Endothelial cell of umbilical vein (primary cell): ENCODE measurements at regions not wholly inside any gene's neighbourhood (a gene's known extent, or its start where the extent isn't known, plus 50 kb on each side); places are given as distances from the start of the nearest gene placed in this dataset.
A peak's percentile ranks its signal among the peaks of the same experiment; 100 is the strongest.

ENCODE experiments used
- BruUV-seq: library from RNA; stranded (reverse); fragments of 400-500 nt; replicated peaks from 2 replicates; lab custom pipeline; 2021; lab: Mats Ljungman, UMichigan
- CTCF ChIA-PET: fragments of 300-600, 350-600 bp; sonication (Branson Sonifier 250); formaldehyde crosslinking; loops from one replicate; lab custom pipeline; 2021; ENCODE audit warnings: antibody characterized with exemption, inconsistent platforms; lab: Charles Lee
- POLR2A ChIA-PET: fragments of 300-600, 350-600 bp; sonication (Branson Sonifier 250); formaldehyde crosslinking; loops from one replicate; lab custom pipeline; 2021; ENCODE audit warnings: antibody characterized with exemption, inconsistent platforms; lab: Charles Lee
- DNase-seq: peaks from one replicate; pipeline ENCODE4 v3.0.0-alpha.2; 2011; ENCODE audit warnings: low read depth, low spot score
- FAIRE-seq: peaks from 2 replicates; lab custom pipeline; 2011; peaks lifted over from hg19 to GRCh38; lab: Jason Lieb, UNC
- H2AFZ ChIP-seq: 2 replicates; pipeline ENCODE4 v1.6.0; 2012; ENCODE audit warnings: low read depth, low read length, control low read depth, inconsistent platforms
- H3K27ac ChIP-seq: 2 replicates; pipeline ENCODE4 v1.5.1; 2011; ENCODE audit warnings: low read depth, mild to moderate bottlenecking, control low read depth, low read length, moderate library complexity; ENCODE audit not compliant: insufficient read depth
- H3K27me3 ChIP-seq, 2 experiments: 2 replicates each; pipeline versions ENCODE4 v1.6.0 to v1.6.1; 2011; ENCODE audit warnings: low read length in 2 of 2, mixed read lengths in 1 of 2; ENCODE audit not compliant: control insufficient read depth in 2 of 2, insufficient read depth in 2 of 2
- H3K36me3 ChIP-seq, 2 experiments: 2 replicates in 1 of 2; 3 replicates in 1 of 2; pipeline ENCODE4 v1.5.1; 2011; ENCODE audit warnings: low read length in 2 of 2, mild to moderate bottlenecking in 1 of 2, moderate library complexity in 1 of 2; ENCODE audit not compliant: control insufficient read depth in 2 of 2, insufficient read depth in 2 of 2; ENCODE audit errors: extremely low read depth in 1 of 2
- H3K4me1 ChIP-seq: 3 replicates; pipeline ENCODE4 v1.5.1; 2011; ENCODE audit warnings: mild to moderate bottlenecking, low read length; ENCODE audit not compliant: control insufficient read depth, insufficient read depth; ENCODE audit errors: extremely low read depth
- H3K4me2 ChIP-seq: 2 replicates; pipeline ENCODE4 v1.6.1; 2011; ENCODE audit warnings: low read length, control low read depth, mixed read lengths; ENCODE audit not compliant: insufficient read depth
- H3K4me3 ChIP-seq, 3 experiments: fragments of 200-600 bp in 1 of 3; sonication (generic), shearing (Covaris generic) in 1 of 3; replicated peaks in 1 of 3; 2 replicates each; pipeline ENCODE4 v1.5.1; 2011 to 2016; ENCODE audit warnings: control low read depth in 3 of 3, low read length in 3 of 3, mild to moderate bottlenecking in 2 of 3, inconsistent platforms in 1 of 3, low read depth in 1 of 3, moderate library complexity in 1 of 3; ENCODE audit not compliant: insufficient read depth in 1 of 3
- H3K79me2 ChIP-seq: 2 replicates; pipeline ENCODE4 v1.6.0; 2012; ENCODE audit warnings: low read length, inconsistent platforms; ENCODE audit not compliant: control insufficient read depth, insufficient read depth
- H3K9ac ChIP-seq: replicated peaks from 2 replicates; pipeline ENCODE3; 2011; ENCODE audit warnings: low read length, control low read depth; ENCODE audit not compliant: insufficient read depth; ENCODE audit errors: extremely low read depth
- H3K9me1 ChIP-seq: replicated peaks from 3 replicates; pipeline ENCODE4 v1.6.0; 2011; ENCODE audit warnings: mild to moderate bottlenecking, low read length; ENCODE audit not compliant: control insufficient read depth, insufficient read depth; ENCODE audit errors: extremely low read depth
- H3K9me3 ChIP-seq: replicated peaks from 2 replicates; pipeline ENCODE4 v1.5.1; 2012; ENCODE audit warnings: low read length, inconsistent platforms; ENCODE audit not compliant: control insufficient read depth, insufficient read depth
- H4K20me1 ChIP-seq: replicated peaks from 2 replicates; pipeline ENCODE3; 2011; ENCODE audit warnings: mild to moderate bottlenecking, low read length; ENCODE audit not compliant: control insufficient read depth, insufficient read depth; ENCODE audit errors: extremely low read depth
- EZH2 ChIP-seq: IDR thresholded peaks from 2 replicates; pipeline ENCODE4 v1.6.1; 2012; ENCODE audit warnings: borderline replicate concordance, low read depth, mild to moderate bottlenecking, moderate library complexity, low read length, inconsistent platforms; ENCODE audit not compliant: severe bottlenecking
- FOS ChIP-seq: IDR thresholded peaks from 2 replicates; pipeline ENCODE4 v1.6.1; 2011; ENCODE audit warnings: mild to moderate bottlenecking, low read length, moderate library complexity, borderline replicate concordance; ENCODE audit not compliant: insufficient read depth
- GATA2 ChIP-seq: IDR thresholded peaks from 2 replicates; pipeline ENCODE4 v1.7.0; 2011; ENCODE audit warnings: low read depth, mild to moderate bottlenecking, moderate library complexity, mixed read lengths, low read length; ENCODE audit not compliant: insufficient read length, insufficient read depth
- JUN ChIP-seq: IDR thresholded peaks from 2 replicates; pipeline ENCODE4 v1.6.1; 2011; ENCODE audit warnings: borderline replicate concordance, low read depth; ENCODE audit not compliant: insufficient read length, insufficient read depth
- MAX ChIP-seq: IDR thresholded peaks from 2 replicates; pipeline ENCODE4 v1.6.1; 2011; ENCODE audit not compliant: insufficient read depth, insufficient read length
- MYC ChIP-seq: IDR thresholded peaks from one replicate; pipeline ENCODE4 v1.6.1; 2011; ENCODE audit warnings: mild to moderate bottlenecking, low read depth, low read length
- POLR2A ChIP-seq: IDR thresholded peaks from 2 replicates; pipeline ENCODE4 v1.6.1; 2012; ENCODE audit warnings: low read depth, mild to moderate bottlenecking, control low read depth, low read length
- POLR2AphosphoS5 ChIP-seq: IDR thresholded peaks from 2 replicates; pipeline ENCODE4 v1.6.1; 2012; ENCODE audit warnings: low read depth, mild to moderate bottlenecking, control low read depth, low read length, moderate library complexity; ENCODE audit not compliant: insufficient read depth
- dilution Hi-C: fragments of 300-500 bp; cut with MboI; formaldehyde crosslinking; loops from one replicate; pipeline ENCODE4 v1.15.0; 2019; ENCODE audit warnings: low sequenced_read_pairs; ENCODE audit not compliant: extremely low pct_ligation_motif_present
- intact Hi-C: fragments of 100-400 bp; cut with micrococcal nuclease; formaldehyde crosslinking; loops from one replicate; pipeline ENCODE4 v1.10.0; 2022
- TF ChIP-seq, protein P1 (sequence below), 2 donors: IDR thresholded peaks; 1 replicate in 1 of 2; 2 replicates in 1 of 2; pipeline ENCODE4 v1.5.1; 2011; ENCODE audit warnings: low read length in 2 of 2, mild to moderate bottlenecking in 2 of 2, moderate library complexity in 2 of 2, control low read depth in 1 of 2, inconsistent platforms in 1 of 2, low read depth in 1 of 2; ENCODE audit not compliant: insufficient read depth in 1 of 2; ENCODE audit errors: extremely low read depth in 1 of 2

DNA sequence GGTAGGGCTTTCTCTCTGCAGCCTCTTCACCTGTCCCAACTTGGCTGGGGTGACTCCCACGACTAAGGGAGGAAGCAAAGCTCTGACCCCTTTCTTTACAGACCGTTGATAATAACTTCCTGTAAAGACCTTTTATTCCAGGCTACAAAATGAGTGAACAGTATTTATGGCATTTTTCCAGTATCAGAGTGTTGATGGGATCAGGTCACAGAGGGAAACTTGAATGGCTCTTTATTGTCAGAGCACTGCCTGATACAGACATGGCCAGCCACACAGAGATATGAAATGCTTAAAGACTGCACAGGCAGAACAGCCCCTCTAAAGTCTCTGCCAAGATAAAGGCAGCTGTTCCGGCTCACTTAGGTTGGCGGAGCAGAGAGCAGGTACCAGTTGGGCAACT is 1033.9 kb upstream of the NR2F2 start:
- H2AFZ ChIP-seq: no peak overlapping the region
- no TSS peak for BruUV-seq
- peaks cover 50% of the 10 kb centered on the region for H3K4me1 ChIP-seq
- H3K4me3 ChIP-seq: peak overlapping the region in 1 of 3 experiments; percentile 1
- H3K27me3 ChIP-seq: no peaks in the 10 kb centered on the region
- peak overlapping the region; percentile 26 for H3K4me2 ChIP-seq
- dilution Hi-C loops (no loop called here), intact Hi-C loops (loop anchor here (1.0 to 2.0 kb wide), 4 partner anchors 8 to 689 kb away; no protein-coding TSS in a partner anchor)
- H4K20me1 ChIP-seq: no peaks in the 10 kb centered on the region
- peak; percentile 93 for FAIRE-seq
- DNase-seq: peak; percentile 86
- H3K9me3 ChIP-seq: no peaks in the 10 kb centered on the region
- peak overlapping the region; percentile 71 for H3K27ac ChIP-seq
- H3K79me2 ChIP-seq: peaks cover 5% of the 10 kb centered on the region
- H3K9ac ChIP-seq: peak overlapping the region; percentile 67
- CTCF ChIA-PET: interaction anchor here (0.8 to 3.0 kb wide), 13 partner anchors 8 to 1030 kb away, joined by 3 to 19 read pairs (median 4); no protein-coding TSS in a partner anchor
- TF ChIP-seq POLR2AphosphoS5 (peak; percentile 27), GATA2 (peak; percentile 59)
- TF ChIP-seq, protein P1, sequence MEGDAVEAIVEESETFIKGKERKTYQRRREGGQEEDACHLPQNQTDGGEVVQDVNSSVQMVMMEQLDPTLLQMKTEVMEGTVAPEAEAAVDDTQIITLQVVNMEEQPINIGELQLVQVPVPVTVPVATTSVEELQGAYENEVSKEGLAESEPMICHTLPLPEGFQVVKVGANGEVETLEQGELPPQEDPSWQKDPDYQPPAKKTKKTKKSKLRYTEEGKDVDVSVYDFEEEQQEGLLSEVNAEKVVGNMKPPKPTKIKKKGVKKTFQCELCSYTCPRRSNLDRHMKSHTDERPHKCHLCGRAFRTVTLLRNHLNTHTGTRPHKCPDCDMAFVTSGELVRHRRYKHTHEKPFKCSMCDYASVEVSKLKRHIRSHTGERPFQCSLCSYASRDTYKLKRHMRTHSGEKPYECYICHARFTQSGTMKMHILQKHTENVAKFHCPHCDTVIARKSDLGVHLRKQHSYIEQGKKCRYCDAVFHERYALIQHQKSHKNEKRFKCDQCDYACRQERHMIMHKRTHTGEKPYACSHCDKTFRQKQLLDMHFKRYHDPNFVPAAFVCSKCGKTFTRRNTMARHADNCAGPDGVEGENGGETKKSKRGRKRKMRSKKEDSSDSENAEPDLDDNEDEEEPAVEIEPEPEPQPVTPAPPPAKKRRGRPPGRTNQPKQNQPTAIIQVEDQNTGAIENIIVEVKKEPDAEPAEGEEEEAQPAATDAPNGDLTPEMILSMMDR (IDR thresholded peaks at IDR 0.05; ENCODE audit: extremely low read depth in 1 of 2, insufficient read depth in 1 of 2, low read depth in 1 of 2, low read length in 2 of 2): no peak
- no peaks in the 10 kb centered on the region for H3K36me3 ChIP-seq
- H3K9me1 ChIP-seq: no peaks in the 10 kb centered on the region
- POLR2A ChIA-PET: interaction anchor here (0.7 to 1.3 kb wide), 8 partner anchors 8 to 1030 kb away, joined by 3 to 5 read pairs (median 3); no protein-coding TSS in a partner anchor

GRCh38 chr15:95298729-95299128 is 1031.8 kb upstream of the NR2F2 start:
- FAIRE-seq: no peak
- Histone ChIP-seq H3K4me3 (no peak overlapping the region), H4K20me1 (no peaks in the 10 kb centered on the region), H2AFZ (no peak overlapping the region), H3K9me3 (no peaks in the 10 kb centered on the region), H3K27me3 (no peaks in the 10 kb centered on the region), H3K9me1 (no peaks in the 10 kb centered on the region), H3K4me1 (peaks cover 67% of the 10 kb centered on the region), H3K36me3 (no peaks in the 10 kb centered on the region), H3K4me2 (no peak overlapping the region), H3K9ac (no peak overlapping the region), H3K79me2 (peaks cover 5% of the 10 kb centered on the region), H3K27ac (no peak overlapping the region)
- dilution Hi-C loops: no loop called here
- CTCF ChIA-PET: no interaction called here
- DNase-seq: no peak
- BruUV-seq: no TSS peak
- intact Hi-C loops: no loop called here
- TF ChIP-seq MYC: no peak
- no peak for TF ChIP-seq POLR2A
- TF ChIP-seq MAX: no peak
- no peak for TF ChIP-seq JUN
- no peak for TF ChIP-seq FOS
- TF ChIP-seq POLR2AphosphoS5: no peak
- TF ChIP-seq, protein P1 (IDR thresholded peaks at IDR 0.05; ENCODE audit: extremely low read depth in 1 of 2, insufficient read depth in 1 of 2, low read depth in 1 of 2, low read length in 2 of 2): no peak
- no peak for TF ChIP-seq GATA2
- TF ChIP-seq EZH2: no peak
- POLR2A ChIA-PET: no interaction called here
